ENCODE measurements at regions not wholly inside any gene's neighbourhood (a gene's known extent, or its start where the extent isn't known, plus 50 kb on each side); places are given as distances from the start of the nearest gene placed in this dataset.

- ATAC-seq (peak; percentile 34 to 38), DNase-seq (no peak)
- H3K4me3 Mint-ChIP-seq, result no peak overlapping the region
- H3K4me1 Mint-ChIP-seq (ENCODE audit: low read depth), result peaks cover 2% of the 10 kb centered on the region
- H3K9me3 Mint-ChIP-seq, result no peaks in the 10 kb centered on the region
- H3K36me3 Mint-ChIP-seq (ENCODE audit: insufficient read depth), result no peaks in the 10 kb centered on the region
- H3K27me3 Mint-ChIP-seq (ENCODE audit: low read depth), result peaks cover 20% of the 10 kb centered on the region
Observed at GRCh38 chr7:106392590-106392989, 107.8 kb upstream of the NAMPT start.

GRCh38 chr7:106392144-106392543, 107.4 kb upstream of the NAMPT start:
- no peak for ATAC-seq
- peaks cover 20% of the 10 kb centered on the region for H3K27me3 Mint-ChIP-seq (ENCODE audit: low read depth)
- no peak for DNase-seq
- no peak overlapping the region for H3K4me3 Mint-ChIP-seq
- no peaks in the 10 kb centered on the region for H3K36me3 Mint-ChIP-seq (ENCODE audit: insufficient read depth)
- no peaks in the 10 kb centered on the region for H3K9me3 Mint-ChIP-seq
- H3K4me1 Mint-ChIP-seq (ENCODE audit: low read depth), result peaks cover 2% of the 10 kb centered on the region

DNA sequence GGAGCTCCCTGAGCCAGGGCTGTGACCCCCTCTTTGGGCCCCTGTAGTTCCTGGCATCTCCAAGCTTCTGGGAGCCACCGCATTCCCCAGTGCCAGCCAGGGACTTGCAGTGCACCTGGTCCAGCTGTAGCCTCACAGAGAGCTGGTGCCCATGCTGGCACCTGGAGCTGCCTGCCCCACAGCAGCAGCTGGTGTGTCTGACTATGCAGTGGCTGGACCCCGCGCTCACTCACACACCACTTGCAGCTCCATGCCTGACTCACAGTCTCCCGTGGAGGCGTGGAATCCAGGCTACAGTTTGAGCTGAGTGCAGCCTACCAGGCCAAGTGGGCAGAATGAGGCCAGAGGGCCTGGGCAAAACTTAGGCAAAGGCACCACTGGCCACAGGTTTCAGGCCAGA, 102.2 kb upstream of the NAMPT start:
- Mint-ChIP-seq H3K27me3 (ENCODE audit: low read depth) (no peaks in the 10 kb centered on the region), H3K4me3 (no peak overlapping the region), H3K9me3 (no peaks in the 10 kb centered on the region), H3K36me3 (ENCODE audit: insufficient read depth) (no peaks in the 10 kb centered on the region), H3K4me1 (ENCODE audit: low read depth) (peaks cover 6% of the 10 kb centered on the region)
- ATAC-seq (no peak), DNase-seq (no peak)

GRCh38 chr7:106384373-106384772, 99.6 kb upstream of the NAMPT start:
- ATAC-seq, result peak; percentile 46 to 63
- Mint-ChIP-seq H3K4me3 (no peak overlapping the region), H3K36me3 (ENCODE audit: insufficient read depth) (no peaks in the 10 kb centered on the region), H3K27me3 (ENCODE audit: low read depth) (no peaks in the 10 kb centered on the region), H3K9me3 (no peaks in the 10 kb centered on the region), H3K4me1 (ENCODE audit: low read depth) (peaks cover 6% of the 10 kb centered on the region)
- no peak for DNase-seq

DNA sequence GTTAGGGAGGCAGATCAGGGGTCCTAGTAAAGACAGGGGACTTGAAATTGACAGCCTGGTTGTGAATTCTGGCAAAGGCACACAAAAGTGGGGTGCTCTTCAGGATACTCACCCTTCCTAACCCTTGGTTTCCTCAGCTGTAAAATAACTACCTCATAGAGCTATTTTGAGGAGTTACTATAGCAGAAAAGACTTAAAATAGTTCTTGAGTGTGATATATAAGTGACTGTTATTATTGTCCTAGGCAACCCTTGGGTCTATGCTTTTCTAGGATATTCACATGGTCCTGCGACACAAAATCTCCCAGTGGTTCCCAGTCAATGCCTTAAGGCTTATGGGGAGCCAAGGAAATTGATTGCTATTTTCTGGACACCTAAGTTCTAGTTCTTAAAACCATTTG, 98.1 kb upstream of the NAMPT start:
- Mint-ChIP-seq H3K4me1 (ENCODE audit: low read depth) (peaks cover 9% of the 10 kb centered on the region), H3K4me3 (no peak overlapping the region), H3K27me3 (ENCODE audit: low read depth) (no peaks in the 10 kb centered on the region), H3K36me3 (ENCODE audit: insufficient read depth) (no peaks in the 10 kb centered on the region), H3K9me3 (no peaks in the 10 kb centered on the region)
- DNase-seq (no peak), ATAC-seq (no peak)

DNA sequence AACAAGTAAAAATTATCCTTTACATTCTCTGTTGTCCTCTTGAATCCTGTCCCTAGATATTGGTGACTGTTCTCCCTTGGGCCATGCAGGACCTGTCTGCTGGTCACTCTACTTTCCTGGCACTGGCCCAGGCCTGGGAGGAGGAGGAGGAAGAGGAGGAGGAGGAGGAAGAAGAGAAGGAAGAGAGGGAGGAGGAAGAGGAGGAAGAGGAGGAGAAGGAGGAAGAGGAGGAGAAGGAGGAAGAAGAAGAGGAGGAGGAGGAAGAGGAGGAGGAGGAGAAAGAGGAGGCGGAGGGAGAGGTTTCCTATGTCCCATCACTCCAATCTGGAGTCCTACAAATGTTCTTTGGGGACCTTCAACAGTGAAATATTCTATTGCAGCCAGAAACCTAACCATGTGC, 97.3 kb upstream of the NAMPT start:
- H3K4me3 Mint-ChIP-seq, result no peak overlapping the region
- no peaks in the 10 kb centered on the region for H3K36me3 Mint-ChIP-seq (ENCODE audit: insufficient read depth)
- H3K27me3 Mint-ChIP-seq (ENCODE audit: low read depth), result no peaks in the 10 kb centered on the region
- H3K9me3 Mint-ChIP-seq, result no peaks in the 10 kb centered on the region
- DNase-seq (no peak), ATAC-seq (no peak)
- peaks cover 13% of the 10 kb centered on the region for H3K4me1 Mint-ChIP-seq (ENCODE audit: low read depth)

- H3K27me3 Mint-ChIP-seq (ENCODE audit: low read depth), result no peaks in the 10 kb centered on the region
- H3K4me1 Mint-ChIP-seq (ENCODE audit: low read depth), result peaks cover 13% of the 10 kb centered on the region
- no peaks in the 10 kb centered on the region for H3K36me3 Mint-ChIP-seq (ENCODE audit: insufficient read depth)
- DNase-seq, result no peak
- ATAC-seq, result no peak
- no peaks in the 10 kb centered on the region for H3K9me3 Mint-ChIP-seq
- no peak overlapping the region for H3K4me3 Mint-ChIP-seq
Observed at GRCh38 chr7:106381252-106381651, 96.5 kb upstream of the NAMPT start.

GRCh38 chr7:106377847-106378361, 93.1 kb upstream of the NAMPT start:
- DNase-seq (no peak), ATAC-seq (peak; percentile 30 to 50)
- Mint-ChIP-seq H3K9me3 (no peaks in the 10 kb centered on the region), H3K4me3 (no peak overlapping the region), H3K27me3 (ENCODE audit: low read depth) (no peaks in the 10 kb centered on the region), H3K36me3 (ENCODE audit: insufficient read depth) (no peaks in the 10 kb centered on the region), H3K4me1 (ENCODE audit: low read depth) (peaks cover 7% of the 10 kb centered on the region)

- Mint-ChIP-seq H3K4me3 (no peak overlapping the region), H3K9me3 (no peaks in the 10 kb centered on the region), H3K4me1 (ENCODE audit: low read depth) (peaks cover 7% of the 10 kb centered on the region), H3K36me3 (ENCODE audit: insufficient read depth) (no peaks in the 10 kb centered on the region), H3K27me3 (ENCODE audit: low read depth) (no peaks in the 10 kb centered on the region)
- DNase-seq, result no peak
- ATAC-seq, result no peak
Observed at GRCh38 chr7:106376026-106376799, 91.4 kb upstream of the NAMPT start.

- Mint-ChIP-seq H3K27me3 (ENCODE audit: low read depth) (no peaks in the 10 kb centered on the region), H3K36me3 (ENCODE audit: insufficient read depth) (no peaks in the 10 kb centered on the region), H3K4me1 (ENCODE audit: low read depth) (peaks cover 7% of the 10 kb centered on the region), H3K4me3 (no peak overlapping the region), H3K9me3 (no peaks in the 10 kb centered on the region)
- ATAC-seq (no peak), DNase-seq (no peak)
Observed at GRCh38 chr7:106375499-106375898, 90.7 kb upstream of the NAMPT start.

DNA sequence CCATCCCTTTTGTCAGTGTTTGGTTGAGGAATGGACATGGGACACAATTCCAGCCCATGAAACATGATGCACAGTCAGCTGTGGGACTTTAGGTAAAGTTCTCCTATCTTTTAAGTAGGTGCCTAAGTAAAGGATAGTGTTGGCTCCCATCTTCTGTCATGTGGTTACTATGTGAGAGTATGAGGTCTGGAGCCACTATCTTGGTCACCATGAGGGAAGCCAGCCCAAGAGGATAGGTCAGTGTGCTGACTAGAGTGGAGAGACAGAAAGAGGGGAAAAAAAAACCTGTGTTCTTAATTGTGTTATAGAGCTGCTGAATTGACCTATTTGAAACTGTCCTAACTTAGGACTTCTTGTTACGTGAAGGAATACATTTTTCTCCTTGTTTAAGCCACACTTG, 89.7 kb upstream of the NAMPT start:
- Mint-ChIP-seq H3K4me3 (no peak overlapping the region), H3K9me3 (no peaks in the 10 kb centered on the region), H3K4me1 (ENCODE audit: low read depth) (peaks cover 10% of the 10 kb centered on the region), H3K27me3 (ENCODE audit: low read depth) (no peaks in the 10 kb centered on the region), H3K36me3 (ENCODE audit: insufficient read depth) (no peaks in the 10 kb centered on the region)
- DNase-seq (no peak), ATAC-seq (no peak)

GRCh38 chr7:106372595-106373318, 88.0 kb upstream of the NAMPT start:
- Mint-ChIP-seq H3K36me3 (ENCODE audit: insufficient read depth) (no peaks in the 10 kb centered on the region), H3K27me3 (ENCODE audit: low read depth) (no peaks in the 10 kb centered on the region), H3K9me3 (no peaks in the 10 kb centered on the region), H3K4me3 (no peak overlapping the region), H3K4me1 (ENCODE audit: low read depth) (peaks cover 16% of the 10 kb centered on the region)
- DNase-seq, result no peak
- no peak for ATAC-seq

GRCh38 chr7:106372126-106372525, 87.3 kb upstream of the NAMPT start:
- Mint-ChIP-seq H3K4me1 (ENCODE audit: low read depth) (peaks cover 19% of the 10 kb centered on the region), H3K27me3 (ENCODE audit: low read depth) (no peaks in the 10 kb centered on the region), H3K9me3 (no peaks in the 10 kb centered on the region), H3K4me3 (no peak overlapping the region), H3K36me3 (ENCODE audit: insufficient read depth) (no peaks in the 10 kb centered on the region)
- DNase-seq (no peak), ATAC-seq (no peak)

DNA sequence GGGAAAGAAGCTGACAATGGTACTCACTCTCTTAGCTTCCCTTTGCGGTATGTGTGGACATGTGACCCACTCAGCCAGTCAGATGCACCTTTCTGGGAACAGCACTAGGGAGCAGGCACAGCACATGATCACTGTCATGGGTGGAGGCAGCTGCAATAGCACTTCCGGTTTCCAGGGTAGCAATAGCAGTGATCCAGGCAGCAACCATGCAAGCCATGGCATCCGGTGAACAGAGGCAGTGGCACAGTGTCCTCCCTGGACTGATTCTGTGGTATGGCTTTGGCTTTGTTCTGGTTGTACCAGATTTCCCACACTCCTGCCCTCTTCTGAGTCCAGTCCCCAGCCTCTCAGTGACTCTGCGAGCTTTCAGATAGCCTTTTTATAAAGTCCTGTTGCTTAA, 86.8 kb upstream of the NAMPT start:
- Mint-ChIP-seq H3K36me3 (ENCODE audit: insufficient read depth) (no peaks in the 10 kb centered on the region), H3K27me3 (ENCODE audit: low read depth) (no peaks in the 10 kb centered on the region), H3K4me3 (no peak overlapping the region), H3K9me3 (no peaks in the 10 kb centered on the region), H3K4me1 (ENCODE audit: low read depth) (peaks cover 24% of the 10 kb centered on the region)
- DNase-seq (no peak), ATAC-seq (no peak)

- no peak for DNase-seq
- ATAC-seq, result no peak
- H3K9me3 Mint-ChIP-seq, result no peaks in the 10 kb centered on the region
- H3K4me1 Mint-ChIP-seq (ENCODE audit: low read depth), result peaks cover 32% of the 10 kb centered on the region
- no peaks in the 10 kb centered on the region for H3K27me3 Mint-ChIP-seq (ENCODE audit: low read depth)
- H3K4me3 Mint-ChIP-seq, result no peak overlapping the region
- H3K36me3 Mint-ChIP-seq (ENCODE audit: insufficient read depth), result no peaks in the 10 kb centered on the region
Observed at GRCh38 chr7:106370542-106370941, 85.8 kb upstream of the NAMPT start.
